ENCODE measurements at regions not wholly inside any gene's neighbourhood (a gene's known extent, or its start where the extent isn't known, plus 50 kb on each side); places are given as distances from the start of the nearest gene placed in this dataset.
A peak's percentile ranks its signal among the peaks of the same experiment; 100 is the strongest.
"Not testable (repeated sequence)": the region's sequence is repeated elsewhere in the genome, so short reads cannot be mapped to it uniquely, and the experiment has no call there.

- peak in 1 of 3 experiments; percentile 54 for DNase-seq
Measured at GRCh38 chr14:106475214-106475613, 948.8 kb downstream of the TMEM121 start.

GRCh38 chr14:106477600-106477999, 951.2 kb downstream of the TMEM121 start:
- DNase-seq, result not testable (repeated sequence)

GRCh38 chr14:106480287-106480686, 953.9 kb downstream of the TMEM121 start:
- DNase-seq, result not testable (repeated sequence)

GRCh38 chr14:106482213-106482612, 955.8 kb downstream of the TMEM121 start:
- DNase-seq, result not testable (repeated sequence)

GRCh38 chr14:106487600-106487999, 961.2 kb downstream of the TMEM121 start:
- DNase-seq, result no peak

GRCh38 chr14:106488291-106488690, 961.9 kb downstream of the TMEM121 start:
- no peak for DNase-seq

GRCh38 chr14:106489112-106489881, 962.9 kb downstream of the TMEM121 start:
- DNase-seq, result no peak

GRCh38 chr14:106490442-106490841, 964.1 kb downstream of the TMEM121 start:
- DNase-seq, result no peak

- peak in 1 of 3 experiments; percentile 6 for DNase-seq
Measured at GRCh38 chr14:106491851-106492250, 965.5 kb downstream of the TMEM121 start.

- DNase-seq, result no peak
Measured at GRCh38 chr14:106493962-106494823, 967.8 kb downstream of the TMEM121 start.

- no peak for DNase-seq
Measured at GRCh38 chr14:106500571-106500970, 974.2 kb downstream of the TMEM121 start.

- no peak for DNase-seq
Measured at GRCh38 chr14:106501898-106502297, 975.5 kb downstream of the TMEM121 start.

GRCh38 chr14:106505366-106505765, 979.0 kb downstream of the TMEM121 start:
- DNase-seq, result no peak

- no peak for DNase-seq
Measured at GRCh38 chr14:106506881-106507305, 980.5 kb downstream of the TMEM121 start.

GRCh38 chr14:106507354-106507753, 981.0 kb downstream of the TMEM121 start:
- no peak for DNase-seq

- no peak for DNase-seq
Measured at GRCh38 chr14:106508216-106508615, 981.8 kb downstream of the TMEM121 start.

- no peak for DNase-seq
Measured at GRCh38 chr14:106509176-106509575, 982.8 kb downstream of the TMEM121 start.

GRCh38 chr14:106509807-106510206, 983.4 kb downstream of the TMEM121 start:
- no peak for DNase-seq

- DNase-seq, result no peak
Measured at GRCh38 chr14:106511006-106511799, 984.8 kb downstream of the TMEM121 start.

GRCh38 chr14:106511800-106512198, 985.4 kb downstream of the TMEM121 start:
- no peak for DNase-seq

GRCh38 chr14:106513302-106513701, 986.9 kb downstream of the TMEM121 start:
- no peak for DNase-seq

- DNase-seq, result peak in 2 of 3 experiments; percentile 5 to 64
Measured at GRCh38 chr14:106518054-106518943, 991.9 kb downstream of the TMEM121 start.
